GM21717 (cell line): ENCODE measurements at regions not wholly inside any gene's neighbourhood (a gene's known extent, or its start where the extent isn't known, plus 50 kb on each side); places are given as distances from the start of the nearest gene placed in this dataset.

ENCODE experiments used
- ATAC-seq: cut with Tn5 transposase; IDR thresholded peaks from one replicate; pipeline ENCODE4 v1.9.1; 2021; ENCODE audit warnings: mild to moderate bottlenecking, moderate library complexity; ENCODE audit not compliant: unreplicated experiment

DNA sequence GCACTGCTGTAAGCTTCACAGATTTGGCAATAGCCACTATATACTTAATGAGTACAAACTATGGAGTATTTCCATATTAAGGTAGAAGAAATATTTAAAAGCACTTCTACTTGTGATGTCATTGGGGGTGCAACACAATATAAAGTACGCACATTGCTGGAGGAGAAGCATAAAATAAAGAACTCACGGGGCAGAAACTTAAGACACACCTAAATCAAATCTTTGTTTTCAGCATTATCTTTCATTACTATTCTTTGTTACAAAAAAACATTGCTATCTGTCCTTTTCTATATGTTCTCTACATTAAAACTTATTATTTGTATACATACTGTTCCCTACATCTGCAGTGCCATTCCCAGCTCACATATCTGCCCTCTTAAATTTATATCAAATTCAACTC, 93.3 kb upstream of the VPREB1 start:
- ATAC-seq, result no peak

DNA sequence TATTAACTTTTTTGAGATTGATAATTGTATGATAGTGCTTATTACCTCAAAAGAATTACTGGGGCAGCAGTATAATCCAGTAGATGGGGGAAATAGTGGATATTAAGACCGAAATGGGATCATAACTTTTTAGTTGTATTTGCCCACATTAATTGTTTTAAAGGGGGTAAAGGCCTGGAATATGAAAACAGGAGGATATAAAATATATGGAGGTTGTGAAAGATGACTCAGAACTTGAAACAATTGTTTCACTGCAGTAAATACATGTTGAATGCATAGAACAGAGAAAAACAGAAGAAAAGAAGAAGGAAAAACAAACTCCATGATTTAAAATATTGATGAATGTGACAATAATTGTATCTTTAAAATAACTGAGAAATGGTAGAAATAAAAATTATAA, 94.1 kb upstream of the VPREB1 start:
- no peak for ATAC-seq

DNA sequence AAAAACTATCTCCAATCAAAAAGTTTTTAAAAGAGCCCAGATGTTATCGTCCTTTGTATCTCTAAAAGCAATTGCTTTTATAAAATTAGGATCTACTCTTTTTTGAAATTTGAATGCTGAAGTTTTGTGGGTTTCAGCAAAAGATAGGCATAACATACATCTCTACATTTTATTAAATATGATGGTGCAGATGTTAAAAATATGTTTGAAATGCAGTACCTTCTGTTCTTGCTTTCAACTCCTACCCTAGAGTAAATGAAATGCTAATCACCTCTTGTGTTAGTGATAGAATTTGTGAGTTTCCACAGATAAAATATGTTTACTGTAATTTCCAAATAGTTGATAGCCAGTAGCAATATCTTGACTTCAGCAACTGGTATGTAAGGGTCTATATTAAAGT, 95.7 kb upstream of the VPREB1 start:
- ATAC-seq, result no peak

DNA sequence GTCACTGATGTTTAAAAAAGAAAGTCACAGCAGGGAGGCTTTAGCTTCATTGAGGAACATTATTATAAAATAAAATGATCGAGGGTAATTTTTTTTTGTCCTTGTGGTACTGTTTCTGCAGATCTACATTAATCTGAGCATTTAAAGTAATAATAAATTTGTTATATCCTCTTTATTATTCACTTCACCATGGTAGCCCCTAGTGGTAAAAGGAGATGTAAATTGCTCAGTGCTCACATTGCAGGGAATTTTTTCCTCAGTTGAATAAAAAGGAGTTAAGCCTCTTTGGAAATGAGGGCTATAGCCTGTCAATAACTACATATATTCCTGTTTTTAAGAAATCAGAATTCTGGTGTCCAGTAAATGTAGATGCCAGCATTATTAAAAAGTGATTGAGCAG, 99.7 kb upstream of the VPREB1 start:
- no peak for ATAC-seq

DNA sequence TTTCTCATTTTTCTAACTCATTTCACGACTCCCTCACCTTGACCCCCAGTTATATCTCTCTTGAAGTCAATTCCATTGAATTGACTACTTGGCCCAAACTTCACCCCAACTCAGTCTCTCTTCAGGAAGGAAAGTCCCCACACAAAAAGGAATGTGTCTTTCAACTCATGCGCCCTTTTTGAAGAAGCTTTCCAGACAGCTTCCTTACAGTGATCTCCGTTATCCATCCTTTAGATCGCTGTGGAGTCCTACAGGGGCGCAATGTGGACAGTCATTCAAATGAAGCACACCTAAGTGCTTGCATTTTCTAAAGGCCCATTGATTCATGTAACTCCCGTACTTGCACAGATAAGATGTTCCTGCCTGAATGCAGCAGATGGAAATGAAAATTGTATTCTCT, 101.1 kb upstream of the VPREB1 start:
- ATAC-seq, result no peak

DNA sequence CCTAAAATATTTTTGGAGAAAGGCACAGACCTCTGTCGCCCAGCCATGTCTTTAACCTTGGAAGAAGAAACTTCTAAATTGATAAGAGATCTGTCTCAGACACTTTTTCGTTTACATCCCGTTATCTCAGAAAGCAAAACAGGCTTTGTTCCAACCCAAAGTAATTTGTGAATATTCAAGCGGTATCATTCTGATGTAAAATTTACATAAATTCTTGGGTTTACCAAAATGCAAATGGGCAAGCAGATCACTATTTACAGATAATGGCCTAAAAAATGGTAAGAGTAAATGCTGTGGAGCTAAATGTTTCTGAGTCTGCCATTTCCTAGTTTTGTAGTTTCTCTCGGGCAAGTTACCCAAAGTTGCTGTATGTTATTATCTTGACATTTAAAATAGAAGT, 101.9 kb upstream of the VPREB1 start:
- ATAC-seq, result no peak

DNA sequence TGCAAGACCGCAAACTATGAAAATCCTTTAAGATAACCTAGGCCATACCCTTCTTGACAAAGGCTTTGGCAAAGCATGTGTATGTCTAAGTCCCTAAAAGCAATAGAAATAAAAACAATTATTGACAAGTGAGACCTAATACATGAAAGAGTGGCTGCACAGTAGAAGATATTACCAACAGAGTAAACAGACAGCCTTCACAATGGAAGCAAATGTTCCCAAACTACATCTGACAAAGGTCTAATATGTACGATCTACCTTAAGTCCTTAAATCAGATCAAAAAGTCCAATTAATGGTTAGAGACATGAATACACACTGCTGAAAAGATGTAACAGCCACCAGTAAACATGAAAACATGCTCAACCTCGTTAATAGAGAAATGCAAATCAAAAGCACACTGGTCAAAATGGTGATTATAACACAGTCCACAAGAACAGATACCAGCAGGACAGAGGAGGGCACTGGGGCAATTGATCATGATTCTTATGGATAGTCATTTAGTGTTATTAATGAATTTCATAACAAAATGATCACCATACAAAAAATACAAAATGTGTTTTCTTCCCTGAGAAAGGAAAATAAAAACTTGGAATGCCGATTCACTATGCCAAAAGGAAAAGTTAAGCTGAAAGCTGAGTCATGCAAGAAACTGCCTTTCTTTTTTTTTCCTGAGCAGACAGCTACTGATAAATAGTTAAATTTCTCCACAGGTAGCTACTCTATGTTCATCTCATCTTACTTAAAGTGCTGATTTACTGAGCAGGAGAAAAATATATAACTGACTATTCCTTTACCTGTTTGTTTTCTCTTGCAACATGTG, 102.6 kb upstream of the VPREB1 start:
- no peak for ATAC-seq

DNA sequence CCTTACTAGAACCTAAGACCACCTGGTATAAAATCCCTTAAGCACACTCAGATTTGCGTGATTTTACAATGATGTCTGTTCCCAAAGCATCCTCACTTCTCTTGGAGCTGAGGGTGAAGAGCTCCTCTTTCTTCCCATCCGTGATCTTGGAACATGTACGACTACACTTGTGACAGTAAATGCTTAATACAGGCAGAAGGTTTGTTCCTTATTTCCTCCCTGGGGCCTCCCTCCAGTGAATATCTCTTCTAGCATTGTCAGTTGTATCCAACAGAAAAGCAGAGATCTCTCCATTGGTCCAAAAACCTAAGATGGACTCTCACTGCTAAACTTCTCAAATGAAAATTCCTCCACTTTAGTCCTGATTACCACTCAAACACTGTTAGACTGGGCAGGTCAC, 103.6 kb upstream of the VPREB1 start:
- no peak for ATAC-seq

DNA sequence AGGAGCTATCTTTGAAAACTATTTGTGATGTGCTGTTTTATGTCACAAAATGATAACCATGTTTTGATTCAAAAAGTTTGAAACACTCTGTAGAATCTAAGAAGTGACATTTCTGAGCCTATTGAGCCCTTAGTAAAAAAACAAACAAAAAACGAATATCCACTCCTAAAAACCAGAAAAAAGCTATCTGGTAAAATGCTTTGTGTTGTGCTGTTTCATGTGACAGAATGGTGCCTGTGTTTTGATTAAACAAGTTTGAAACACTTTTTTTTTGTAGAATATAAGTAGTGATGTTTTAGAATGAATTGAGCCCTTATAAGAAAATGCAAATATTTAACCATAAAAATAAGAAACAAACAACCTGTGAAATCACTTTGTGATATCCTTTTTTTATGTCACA, 105.2 kb upstream of the VPREB1 start:
- ATAC-seq, result no peak

DNA sequence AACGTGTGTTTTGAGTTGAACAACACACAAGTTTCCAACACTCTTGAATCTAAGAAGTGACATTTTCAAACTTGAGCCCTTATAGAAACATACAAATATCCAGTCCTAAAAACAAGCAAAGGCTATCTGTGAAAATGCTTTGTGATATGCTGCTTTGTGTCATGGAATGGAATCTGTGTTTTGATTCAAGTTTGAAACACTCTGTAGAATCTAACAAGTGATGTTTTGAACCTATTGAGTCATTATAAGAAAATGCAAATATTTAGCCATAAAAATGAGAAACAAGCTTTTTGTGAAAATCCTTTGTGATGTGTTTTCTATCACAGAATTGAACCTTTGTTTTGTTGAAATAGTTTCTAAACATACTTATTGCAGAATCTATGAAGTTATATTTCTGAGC, 105.7 kb upstream of the VPREB1 start:
- ATAC-seq, result no peak

DNA sequence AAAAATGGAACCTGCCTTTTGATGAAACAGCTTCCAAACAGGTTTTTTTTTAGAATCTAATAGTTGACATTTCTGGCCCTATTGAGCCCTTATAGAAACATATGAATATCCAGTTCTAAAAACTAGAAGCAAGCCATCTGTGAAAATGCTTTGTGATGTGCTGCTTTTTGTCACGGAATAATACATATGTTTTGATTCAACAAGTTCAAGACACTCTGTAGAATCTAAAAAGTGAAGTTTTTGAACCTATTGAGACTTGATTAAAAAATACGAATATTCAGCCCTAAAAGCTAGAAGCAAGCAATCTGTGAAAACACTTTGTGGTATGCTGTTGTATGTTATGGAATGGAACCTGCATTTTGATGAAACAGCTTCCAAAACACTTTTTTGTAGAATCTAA, 106.7 kb upstream of the VPREB1 start:
- ATAC-seq, result no peak

DNA sequence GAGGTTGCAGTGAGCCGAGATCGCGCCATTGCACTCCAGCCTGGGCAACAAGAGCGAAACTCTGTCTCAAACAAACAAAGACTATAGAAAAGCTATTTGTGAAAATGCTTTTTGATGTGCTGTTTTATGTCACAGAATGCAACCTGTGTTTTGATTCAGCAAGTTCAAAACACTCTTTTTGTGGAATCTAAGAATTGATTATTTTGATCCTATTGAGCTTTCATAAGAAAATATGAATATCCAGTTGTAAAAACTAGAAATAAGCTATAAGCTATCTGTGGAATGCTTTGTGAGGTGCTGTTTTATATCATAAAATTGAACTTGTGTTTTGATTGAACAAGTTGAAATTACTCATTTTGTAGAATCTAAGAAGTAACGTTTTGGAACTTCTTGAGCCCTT, 110.7 kb upstream of the VPREB1 start:
- no peak for ATAC-seq

DNA sequence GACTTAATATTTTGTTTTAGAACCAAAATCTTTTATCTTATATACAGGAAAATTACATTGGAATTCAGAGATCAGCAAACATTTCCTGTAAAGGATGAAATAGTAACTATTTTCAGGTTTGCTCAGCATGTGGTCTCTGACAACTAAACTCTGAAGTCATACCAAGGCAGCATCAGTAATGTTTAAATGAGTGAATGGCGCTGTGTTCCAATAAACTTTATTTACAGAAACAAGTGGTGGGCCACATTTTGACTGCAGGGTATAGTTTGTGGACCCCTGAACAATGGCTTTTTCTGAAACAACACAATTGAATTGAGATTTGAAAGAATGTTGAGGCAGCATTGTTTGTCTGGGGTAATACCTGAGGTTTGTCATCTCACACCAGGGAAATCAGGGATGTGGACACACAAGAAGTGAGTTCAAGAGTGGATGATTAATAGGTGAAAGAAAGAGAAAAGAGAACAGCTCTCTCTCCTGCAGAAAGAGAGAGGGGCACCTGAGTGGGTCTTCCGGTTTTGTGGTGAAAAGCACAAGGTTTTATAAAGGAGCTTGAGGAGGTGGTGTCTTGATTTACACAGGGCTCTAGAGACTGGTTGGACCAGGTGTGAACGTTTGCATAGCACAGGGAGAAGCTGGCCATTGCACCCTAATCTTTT, 113.5 kb upstream of the VPREB1 start:
- no peak for ATAC-seq

DNA sequence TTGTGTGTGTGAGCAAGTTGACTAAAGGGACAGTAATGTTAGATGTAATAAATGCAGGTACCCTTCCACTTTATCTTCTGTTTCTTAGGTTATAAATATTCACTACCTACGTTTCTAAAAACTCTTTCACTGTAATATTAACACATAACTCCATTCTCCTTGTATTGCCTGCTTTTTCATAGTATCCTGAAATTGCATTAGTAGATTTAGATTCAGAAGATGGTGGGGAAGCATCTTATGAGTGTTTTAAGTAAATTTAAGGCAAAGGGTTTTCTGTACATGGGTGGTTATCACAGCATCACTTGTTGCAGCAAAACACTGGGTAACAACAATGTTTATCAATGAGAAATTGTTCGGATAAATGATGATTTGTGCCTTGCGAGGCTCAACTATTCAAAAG, 115.2 kb upstream of the VPREB1 start:
- no peak for ATAC-seq

DNA sequence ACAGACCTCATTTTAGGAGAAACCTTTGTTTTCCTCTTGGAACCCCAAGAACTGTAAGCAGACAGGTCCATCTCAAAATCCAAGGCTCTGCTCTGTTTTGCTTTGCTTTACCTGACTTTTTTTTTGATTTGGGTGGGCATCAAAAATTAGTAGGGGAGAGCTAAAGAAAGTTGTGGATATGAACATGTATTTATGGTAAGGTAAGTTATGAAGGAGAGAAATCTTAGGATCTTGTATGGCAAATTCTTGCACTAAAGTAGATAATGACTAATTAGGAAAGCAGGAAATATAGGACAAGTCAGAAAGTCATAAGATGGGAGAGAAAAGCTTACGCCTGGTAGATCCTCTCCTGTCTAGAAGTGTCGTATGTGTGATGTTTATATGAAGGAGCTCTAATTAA, 116.1 kb upstream of the VPREB1 start:
- ATAC-seq, result no peak

DNA sequence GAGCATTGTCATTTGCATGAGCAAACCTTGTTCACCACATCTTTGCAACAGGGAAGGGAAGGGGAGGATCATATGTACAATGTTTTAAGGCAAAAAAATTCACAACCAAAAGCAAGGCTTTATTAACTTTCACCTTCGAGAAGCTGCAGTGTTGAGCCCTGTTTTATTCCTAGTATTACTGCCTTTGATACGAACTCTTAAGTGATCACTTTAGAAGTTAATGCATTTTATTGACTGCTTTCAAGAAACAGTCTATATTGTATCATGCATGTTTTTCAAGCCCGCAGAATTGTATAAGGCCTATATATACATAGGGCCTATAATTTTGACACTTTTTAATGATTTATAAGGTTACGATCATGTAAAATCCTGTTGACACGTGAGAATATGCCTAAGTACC, 117.5 kb upstream of the VPREB1 start:
- ATAC-seq, result no peak

DNA sequence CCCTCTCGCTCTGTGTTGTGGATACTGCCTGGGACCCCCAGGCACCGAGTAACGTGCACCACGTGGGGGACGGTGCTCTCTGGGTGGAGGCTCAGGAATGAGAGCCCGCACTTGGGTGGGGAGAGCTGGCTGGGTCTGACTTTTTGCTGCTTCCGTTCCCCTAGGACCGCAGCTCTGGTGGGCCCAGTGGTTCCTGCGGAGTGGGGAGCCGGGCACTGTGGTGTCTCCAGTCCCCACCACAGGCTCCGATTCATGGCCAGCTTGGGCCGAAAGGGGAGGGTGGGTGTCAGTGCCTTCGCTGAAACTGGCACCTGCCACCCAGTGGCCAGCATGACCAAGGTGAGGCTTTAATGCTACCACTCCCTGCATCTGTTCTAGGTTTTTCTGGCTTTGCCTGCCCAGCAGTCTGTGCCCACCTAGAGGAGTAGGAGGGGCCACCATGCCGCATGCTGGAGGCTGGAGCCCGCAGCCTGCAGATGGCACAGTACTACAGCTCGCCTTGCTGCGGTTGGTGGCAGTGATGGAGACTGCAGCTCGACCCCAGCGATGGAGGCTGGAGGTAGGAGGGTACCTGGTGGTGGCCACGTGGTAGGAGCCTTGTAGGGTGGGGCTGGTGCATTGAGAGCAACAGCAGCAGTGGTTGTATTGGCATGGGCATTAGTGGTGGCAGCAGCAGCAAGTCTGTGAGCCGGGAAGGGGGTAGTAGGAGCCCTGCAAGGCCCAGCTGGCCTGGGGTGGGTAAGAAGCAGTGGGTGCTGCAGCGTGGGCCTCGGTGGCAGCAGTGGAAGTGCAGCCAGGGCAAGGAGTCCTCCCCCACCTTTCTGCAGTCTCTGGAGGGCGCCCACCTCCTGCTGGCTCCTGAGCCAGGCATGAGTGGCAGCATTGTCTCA, 118.8 kb upstream of the VPREB1 start:
- ATAC-seq, result no peak

DNA sequence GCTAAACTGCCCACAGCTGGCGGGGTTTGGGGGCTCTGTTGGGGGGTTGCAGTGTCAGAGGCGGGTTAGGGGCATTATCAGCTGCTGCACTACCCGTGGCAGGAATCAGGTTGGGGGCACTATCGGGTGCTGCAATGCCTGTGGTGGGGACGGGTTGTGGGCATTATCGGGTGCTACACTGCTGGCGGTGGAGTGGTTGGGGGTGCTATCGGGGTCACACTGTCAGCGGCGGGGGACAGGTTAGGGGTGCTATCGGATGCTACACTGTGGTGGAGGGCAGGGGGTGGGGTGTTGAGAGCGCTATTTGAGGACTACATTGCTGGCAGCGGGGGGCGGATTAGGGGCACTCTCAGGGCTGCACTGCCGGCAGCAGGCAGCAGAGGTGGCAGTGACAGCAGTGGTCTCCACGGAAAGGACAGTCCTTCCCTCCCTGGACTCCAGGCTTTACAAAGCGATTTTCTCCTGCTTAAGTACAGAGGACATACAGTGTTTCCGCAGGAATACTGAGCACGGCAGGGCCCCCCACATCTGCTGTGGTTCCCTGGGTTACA, 119.5 kb upstream of the VPREB1 start:
- no peak for ATAC-seq

DNA sequence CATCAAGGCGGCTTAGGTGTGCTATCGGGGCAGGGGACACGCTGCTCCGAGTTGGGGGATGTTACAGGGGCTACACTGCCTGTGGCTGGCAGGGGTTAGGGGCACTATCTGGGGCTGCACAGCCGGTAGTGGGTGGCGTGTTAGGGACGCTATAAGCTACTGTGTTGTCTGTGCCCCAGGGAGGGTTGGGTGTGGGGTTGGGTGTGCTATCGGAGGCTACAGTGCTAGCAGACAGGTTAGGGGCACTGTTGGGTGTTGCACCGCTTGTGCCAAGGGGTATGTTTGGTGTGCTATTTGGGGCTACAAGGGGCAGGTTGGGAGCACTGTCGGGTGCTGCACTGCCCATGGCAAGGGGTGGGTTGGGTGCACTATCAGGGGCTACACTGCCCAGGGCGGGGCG, 120.2 kb upstream of the VPREB1 start:
- no peak for ATAC-seq

DNA sequence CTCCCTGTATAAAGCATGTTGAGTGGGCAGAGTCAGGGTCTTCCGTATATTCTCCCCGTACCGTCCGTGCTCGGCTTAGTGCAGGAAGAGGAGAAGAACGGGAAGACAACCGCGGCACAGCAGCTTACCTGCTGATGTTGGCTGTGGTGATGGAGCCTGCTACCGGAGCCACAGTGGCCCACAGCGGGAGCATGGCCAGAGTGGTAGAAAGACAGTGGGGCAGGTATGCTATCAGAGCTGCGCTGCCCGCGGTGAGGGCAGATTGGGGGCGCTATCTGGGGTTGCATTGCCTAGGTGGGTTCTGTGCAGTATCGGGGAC, 120.7 kb upstream of the VPREB1 start:
- ATAC-seq, result no peak

DNA sequence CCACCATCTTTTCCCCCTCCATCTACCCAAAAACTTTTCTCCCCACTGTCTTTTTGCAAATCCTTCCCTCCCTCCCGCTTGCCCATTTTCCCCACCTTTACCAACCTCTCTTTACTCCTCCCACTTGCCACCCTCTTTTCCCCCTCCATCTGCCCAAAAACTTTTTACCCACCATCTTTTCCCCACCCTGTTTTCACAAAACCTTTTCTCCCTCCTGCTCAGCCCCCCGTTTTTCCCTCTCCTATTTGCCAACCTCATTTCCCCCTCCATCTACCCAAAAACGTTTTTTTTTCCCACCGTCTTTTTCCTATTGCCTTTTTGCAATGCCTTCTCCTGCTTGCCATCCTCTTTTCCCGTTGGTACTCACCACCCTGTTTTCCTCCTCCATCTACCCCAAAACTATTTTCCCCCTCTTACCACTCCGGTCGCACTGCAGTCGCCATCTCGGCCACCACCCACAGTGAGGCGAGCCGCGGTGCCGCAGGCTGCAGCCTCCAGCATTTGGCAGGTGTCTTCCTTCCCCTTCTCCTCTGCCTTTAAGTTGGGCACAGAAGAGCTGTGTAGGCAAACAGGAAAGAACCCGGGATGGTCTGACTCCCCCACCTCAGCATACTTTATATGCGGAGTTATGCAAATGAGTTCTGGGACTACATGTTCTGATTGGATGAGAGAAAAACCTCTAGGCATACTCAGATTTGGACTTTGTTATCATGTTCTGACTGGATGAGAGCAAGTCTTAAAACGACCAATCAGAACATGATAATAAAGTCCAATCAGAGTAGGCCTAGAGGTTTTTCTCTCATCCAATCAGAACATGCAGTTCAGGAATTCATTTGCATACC, 121.2 kb upstream of the VPREB1 start:
- ATAC-seq, result no peak
